ENCODE measurements at regions not wholly inside any gene's neighbourhood (a gene's known extent, or its start where the extent isn't known, plus 50 kb on each side); places are given as distances from the start of the nearest gene placed in this dataset.

DNA sequence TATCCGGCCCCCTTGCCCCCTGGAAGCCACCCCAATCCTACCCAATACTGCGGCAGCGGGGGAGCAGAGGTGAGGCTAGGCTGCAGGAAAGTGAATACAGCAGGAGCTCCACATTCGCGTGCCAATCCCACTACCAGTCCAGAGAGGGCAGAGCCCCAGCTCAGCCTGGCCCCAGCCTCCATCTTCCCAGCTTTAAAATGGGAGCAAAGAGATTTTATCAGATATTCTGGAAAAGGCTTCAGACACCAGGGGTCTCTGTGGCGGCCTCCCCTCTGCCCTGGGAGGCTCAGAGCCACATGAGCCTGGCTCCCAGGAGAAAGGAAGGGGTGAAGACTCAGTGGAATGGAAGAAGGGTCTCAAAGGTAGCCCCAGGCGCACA lies 72.7 kb downstream of the NCOR2 start:
- no peak for TF ChIP-seq CTCF (IDR thresholded peaks at IDR 0.05)
- TF ChIP-seq, protein P1, sequence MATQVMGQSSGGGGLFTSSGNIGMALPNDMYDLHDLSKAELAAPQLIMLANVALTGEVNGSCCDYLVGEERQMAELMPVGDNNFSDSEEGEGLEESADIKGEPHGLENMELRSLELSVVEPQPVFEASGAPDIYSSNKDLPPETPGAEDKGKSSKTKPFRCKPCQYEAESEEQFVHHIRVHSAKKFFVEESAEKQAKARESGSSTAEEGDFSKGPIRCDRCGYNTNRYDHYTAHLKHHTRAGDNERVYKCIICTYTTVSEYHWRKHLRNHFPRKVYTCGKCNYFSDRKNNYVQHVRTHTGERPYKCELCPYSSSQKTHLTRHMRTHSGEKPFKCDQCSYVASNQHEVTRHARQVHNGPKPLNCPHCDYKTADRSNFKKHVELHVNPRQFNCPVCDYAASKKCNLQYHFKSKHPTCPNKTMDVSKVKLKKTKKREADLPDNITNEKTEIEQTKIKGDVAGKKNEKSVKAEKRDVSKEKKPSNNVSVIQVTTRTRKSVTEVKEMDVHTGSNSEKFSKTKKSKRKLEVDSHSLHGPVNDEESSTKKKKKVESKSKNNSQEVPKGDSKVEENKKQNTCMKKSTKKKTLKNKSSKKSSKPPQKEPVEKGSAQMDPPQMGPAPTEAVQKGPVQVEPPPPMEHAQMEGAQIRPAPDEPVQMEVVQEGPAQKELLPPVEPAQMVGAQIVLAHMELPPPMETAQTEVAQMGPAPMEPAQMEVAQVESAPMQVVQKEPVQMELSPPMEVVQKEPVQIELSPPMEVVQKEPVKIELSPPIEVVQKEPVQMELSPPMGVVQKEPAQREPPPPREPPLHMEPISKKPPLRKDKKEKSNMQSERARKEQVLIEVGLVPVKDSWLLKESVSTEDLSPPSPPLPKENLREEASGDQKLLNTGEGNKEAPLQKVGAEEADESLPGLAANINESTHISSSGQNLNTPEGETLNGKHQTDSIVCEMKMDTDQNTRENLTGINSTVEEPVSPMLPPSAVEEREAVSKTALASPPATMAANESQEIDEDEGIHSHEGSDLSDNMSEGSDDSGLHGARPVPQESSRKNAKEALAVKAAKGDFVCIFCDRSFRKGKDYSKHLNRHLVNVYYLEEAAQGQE (IDR thresholded peaks at IDR 0.05; ENCODE audit: insufficient read depth in 1 of 2, low read depth in 2 of 2, low read length in 1 of 2), result no peak

All from Panc1 (cell line).